Hepatocyte (in vitro differentiated cells): ENCODE measurements at regions not wholly inside any gene's neighbourhood (a gene's known extent, or its start where the extent isn't known, plus 50 kb on each side); places are given as distances from the start of the nearest gene placed in this dataset.

Experiments used
- CTCF ChIP-seq: fragments of 200-600 bp; sonication (generic); IDR thresholded peaks from 2 replicates; pipeline ENCODE4 v1.5.1; 2016; ENCODE audit warnings: antibody characterized with exemption, mild to moderate bottlenecking; ENCODE audit not compliant: poor library complexity
- EZH2 ChIP-seq: fragments of 200-600 bp; sonication (generic); IDR thresholded peaks from 2 replicates; pipeline ENCODE4 v1.6.1; 2016; ENCODE audit warnings: antibody characterized with exemption, mild to moderate bottlenecking, borderline replicate concordance
- EZH2phosphoT487 ChIP-seq: fragments of 200-600 bp; sonication (generic); IDR thresholded peaks from one replicate; pipeline ENCODE4 v1.6.1; 2018; ENCODE audit warnings: antibody characterized with exemption, mild to moderate bottlenecking, low read depth, moderate library complexity; ENCODE audit not compliant: unreplicated experiment, severe bottlenecking

GRCh38 chr4:13994016-13994415 is 366.5 kb upstream of the BOD1L1 start:
- TF ChIP-seq CTCF (no peak), EZH2phosphoT487 (no peak), EZH2 (no peak)
